Activated T-cell treated with anti-CD3 and anti-CD28 coated beads, Interleukin-2, amount 50 U/mL, for 24 hours (primary cell): ENCODE measurements at regions not wholly inside any gene's neighbourhood (a gene's known extent, or its start where the extent isn't known, plus 50 kb on each side); places are given as distances from the start of the nearest gene placed in this dataset.
A peak's percentile ranks its signal among the peaks of the same experiment; 100 is the strongest.

Experiments used
- DNase-seq: peaks from one replicate; pipeline ENCODE4 v3.0.0-alpha.2; 2020
- H3K27ac Mint-ChIP-seq: 2 replicates; pipeline ENCODE4 v1.8.0; 2020; ENCODE audit warnings: mild to moderate bottlenecking, mixed read lengths
- H3K27me3 Mint-ChIP-seq: 2 replicates; pipeline ENCODE4 v1.8.0; 2020; ENCODE audit warnings: mixed read lengths
- H3K36me3 Mint-ChIP-seq: 2 replicates; pipeline ENCODE4 v1.8.0; 2020; ENCODE audit warnings: low read depth, mixed read lengths
- H3K4me1 Mint-ChIP-seq: 2 replicates; pipeline ENCODE4 v1.8.0; 2020; ENCODE audit warnings: low read depth, mixed read lengths
- H3K4me3 Mint-ChIP-seq: 2 replicates; pipeline ENCODE4 v1.8.0; 2020; ENCODE audit warnings: mild to moderate bottlenecking, moderate library complexity, mixed read lengths
- H3K9me3 Mint-ChIP-seq: 2 replicates; pipeline ENCODE4 v1.8.0; 2020; ENCODE audit warnings: mixed read lengths

- Mint-ChIP-seq H3K36me3 (no peaks in the 10 kb centered on the region), H3K4me1 (no peaks in the 10 kb centered on the region), H3K27ac (no peak overlapping the region), H3K4me3 (no peak overlapping the region), H3K27me3 (peaks cover 38% of the 10 kb centered on the region), H3K9me3 (no peaks in the 10 kb centered on the region)
- no peak for DNase-seq
Observed at GRCh38 chr20:20859510-20859909, 147.1 kb upstream of the RALGAPA2 start.

- H3K9me3 Mint-ChIP-seq, result no peaks in the 10 kb centered on the region
- H3K4me1 Mint-ChIP-seq, result no peaks in the 10 kb centered on the region
- no peaks in the 10 kb centered on the region for H3K36me3 Mint-ChIP-seq
- peaks cover 38% of the 10 kb centered on the region for H3K27me3 Mint-ChIP-seq
- no peak overlapping the region for H3K27ac Mint-ChIP-seq
- DNase-seq, result no peak
- no peak overlapping the region for H3K4me3 Mint-ChIP-seq
Observed at GRCh38 chr20:20856956-20857355, 144.5 kb upstream of the RALGAPA2 start.

- peaks cover 36% of the 10 kb centered on the region for H3K27me3 Mint-ChIP-seq
- no peak overlapping the region for H3K4me3 Mint-ChIP-seq
- DNase-seq, result no peak
Observed at GRCh38 chr20:20856306-20856705, 143.9 kb upstream of the RALGAPA2 start.

GRCh38 chr20:20851385-20851784 lies 138.9 kb upstream of the RALGAPA2 start:
- H3K36me3 Mint-ChIP-seq, result no peaks in the 10 kb centered on the region
- no peaks in the 10 kb centered on the region for H3K9me3 Mint-ChIP-seq
- H3K4me1 Mint-ChIP-seq, result no peaks in the 10 kb centered on the region
- no peak overlapping the region for H3K4me3 Mint-ChIP-seq
- H3K27ac Mint-ChIP-seq, result no peak overlapping the region
- peaks cover 9% of the 10 kb centered on the region for H3K27me3 Mint-ChIP-seq
- DNase-seq, result no peak

More at GRCh38 chr20:20856306-20856705, 143.9 kb upstream of the RALGAPA2 start:
- Mint-ChIP-seq H3K4me1 (no peaks in the 10 kb centered on the region), H3K9me3 (no peaks in the 10 kb centered on the region), H3K36me3 (no peaks in the 10 kb centered on the region), H3K27ac (no peak overlapping the region)

- Mint-ChIP-seq H3K4me1 (no peaks in the 10 kb centered on the region), H3K27me3 (peaks cover 13% of the 10 kb centered on the region), H3K27ac (no peak overlapping the region), H3K36me3 (no peaks in the 10 kb centered on the region), H3K9me3 (no peaks in the 10 kb centered on the region), H3K4me3 (no peak overlapping the region)
- DNase-seq, result no peak
Observed at GRCh38 chr20:20850407-20850806, 138.0 kb upstream of the RALGAPA2 start.

- DNase-seq, result no peak
- Mint-ChIP-seq H3K4me1 (no peaks in the 10 kb centered on the region), H3K9me3 (no peaks in the 10 kb centered on the region), H3K27ac (no peak overlapping the region), H3K36me3 (no peaks in the 10 kb centered on the region), H3K27me3 (peaks cover 13% of the 10 kb centered on the region), H3K4me3 (no peak overlapping the region)
Observed at GRCh38 chr20:20849161-20849560, 136.7 kb upstream of the RALGAPA2 start.

GRCh38 chr20:20847814-20848213 lies 135.4 kb upstream of the RALGAPA2 start:
- Mint-ChIP-seq H3K9me3 (no peaks in the 10 kb centered on the region), H3K27ac (no peak overlapping the region), H3K36me3 (no peaks in the 10 kb centered on the region), H3K4me3 (no peak overlapping the region), H3K4me1 (no peaks in the 10 kb centered on the region), H3K27me3 (peaks cover 13% of the 10 kb centered on the region)
- no peak for DNase-seq

- H3K36me3 Mint-ChIP-seq, result no peaks in the 10 kb centered on the region
- no peak overlapping the region for H3K4me3 Mint-ChIP-seq
- H3K9me3 Mint-ChIP-seq, result no peaks in the 10 kb centered on the region
- no peak for DNase-seq
- H3K4me1 Mint-ChIP-seq, result no peaks in the 10 kb centered on the region
- no peak overlapping the region for H3K27ac Mint-ChIP-seq
- peaks cover 16% of the 10 kb centered on the region for H3K27me3 Mint-ChIP-seq
Observed at GRCh38 chr20:20843982-20844381, 131.5 kb upstream of the RALGAPA2 start.

GRCh38 chr20:20839771-20840170 lies 127.3 kb upstream of the RALGAPA2 start:
- Mint-ChIP-seq H3K9me3 (no peaks in the 10 kb centered on the region), H3K27me3 (peaks cover 19% of the 10 kb centered on the region), H3K36me3 (no peaks in the 10 kb centered on the region), H3K27ac (no peak overlapping the region), H3K4me1 (peaks cover 3% of the 10 kb centered on the region), H3K4me3 (no peak overlapping the region)
- DNase-seq, result no peak

GRCh38 chr20:20837574-20838021 lies 125.2 kb upstream of the RALGAPA2 start:
- peaks cover 31% of the 10 kb centered on the region for H3K27me3 Mint-ChIP-seq
- H3K27ac Mint-ChIP-seq, result no peak overlapping the region
- H3K9me3 Mint-ChIP-seq, result no peaks in the 10 kb centered on the region
- no peaks in the 10 kb centered on the region for H3K36me3 Mint-ChIP-seq
- DNase-seq, result peak; percentile 43
- H3K4me1 Mint-ChIP-seq, result peaks cover 3% of the 10 kb centered on the region
- H3K4me3 Mint-ChIP-seq, result no peak overlapping the region

- H3K4me3 Mint-ChIP-seq, result no peak overlapping the region
- H3K36me3 Mint-ChIP-seq, result no peaks in the 10 kb centered on the region
- no peak overlapping the region for H3K27ac Mint-ChIP-seq
- peaks cover 28% of the 10 kb centered on the region for H3K27me3 Mint-ChIP-seq
- H3K4me1 Mint-ChIP-seq, result peaks cover 3% of the 10 kb centered on the region
- DNase-seq, result no peak
- no peaks in the 10 kb centered on the region for H3K9me3 Mint-ChIP-seq
Observed at GRCh38 chr20:20836836-20837235, 124.4 kb upstream of the RALGAPA2 start.

GRCh38 chr20:20835897-20836296 lies 123.5 kb upstream of the RALGAPA2 start:
- no peak for DNase-seq
- Mint-ChIP-seq H3K27ac (no peak overlapping the region), H3K4me3 (no peak overlapping the region), H3K36me3 (no peaks in the 10 kb centered on the region), H3K9me3 (no peaks in the 10 kb centered on the region), H3K4me1 (peaks cover 3% of the 10 kb centered on the region), H3K27me3 (peaks cover 28% of the 10 kb centered on the region)

GRCh38 chr20:20834008-20834407 lies 121.6 kb upstream of the RALGAPA2 start:
- DNase-seq, result no peak
- peaks cover 28% of the 10 kb centered on the region for H3K27me3 Mint-ChIP-seq
- H3K36me3 Mint-ChIP-seq, result no peaks in the 10 kb centered on the region
- no peaks in the 10 kb centered on the region for H3K9me3 Mint-ChIP-seq
- no peak overlapping the region for H3K4me3 Mint-ChIP-seq
- no peak overlapping the region for H3K27ac Mint-ChIP-seq
- H3K4me1 Mint-ChIP-seq, result peaks cover 3% of the 10 kb centered on the region

GRCh38 chr20:20832715-20833114 lies 120.3 kb upstream of the RALGAPA2 start:
- Mint-ChIP-seq H3K36me3 (no peaks in the 10 kb centered on the region), H3K9me3 (no peaks in the 10 kb centered on the region), H3K4me3 (no peak overlapping the region), H3K27me3 (peaks cover 27% of the 10 kb centered on the region), H3K27ac (no peak overlapping the region), H3K4me1 (peaks cover 3% of the 10 kb centered on the region)
- DNase-seq, result no peak

GRCh38 chr20:20831794-20832193 lies 119.3 kb upstream of the RALGAPA2 start:
- Mint-ChIP-seq H3K4me1 (no peaks in the 10 kb centered on the region), H3K9me3 (no peaks in the 10 kb centered on the region), H3K4me3 (no peak overlapping the region), H3K27me3 (peaks cover 24% of the 10 kb centered on the region), H3K36me3 (no peaks in the 10 kb centered on the region), H3K27ac (no peak overlapping the region)
- no peak for DNase-seq

- peaks cover 2% of the 10 kb centered on the region for H3K4me1 Mint-ChIP-seq
- H3K9me3 Mint-ChIP-seq, result no peaks in the 10 kb centered on the region
- H3K4me3 Mint-ChIP-seq, result no peak overlapping the region
- no peak for DNase-seq
- peaks cover 28% of the 10 kb centered on the region for H3K27me3 Mint-ChIP-seq
- no peak overlapping the region for H3K27ac Mint-ChIP-seq
- no peaks in the 10 kb centered on the region for H3K36me3 Mint-ChIP-seq
Observed at GRCh38 chr20:20829681-20830080, 117.2 kb upstream of the RALGAPA2 start.
